Endothelial cell of umbilical vein (primary cell): ENCODE measurements at regions not wholly inside any gene's neighbourhood (a gene's known extent, or its start where the extent isn't known, plus 50 kb on each side); places are given as distances from the start of the nearest gene placed in this dataset.

Source experiments
- CTCF ChIP-seq, 2 donors: IDR thresholded peaks; 1 replicate in 1 of 2; 2 replicates in 1 of 2; pipeline ENCODE4 v1.5.1; 2011; ENCODE audit warnings: low read length in 2 of 2, mild to moderate bottlenecking in 2 of 2, moderate library complexity in 2 of 2, control low read depth in 1 of 2, inconsistent platforms in 1 of 2, low read depth in 1 of 2; ENCODE audit not compliant: insufficient read depth in 1 of 2; ENCODE audit errors: extremely low read depth in 1 of 2
- EZH2 ChIP-seq: IDR thresholded peaks from 2 replicates; pipeline ENCODE4 v1.6.1; 2012; ENCODE audit warnings: borderline replicate concordance, low read depth, mild to moderate bottlenecking, moderate library complexity, low read length, inconsistent platforms; ENCODE audit not compliant: severe bottlenecking
- FOS ChIP-seq: IDR thresholded peaks from 2 replicates; pipeline ENCODE4 v1.6.1; 2011; ENCODE audit warnings: mild to moderate bottlenecking, low read length, moderate library complexity, borderline replicate concordance; ENCODE audit not compliant: insufficient read depth
- GATA2 ChIP-seq: IDR thresholded peaks from 2 replicates; pipeline ENCODE4 v1.7.0; 2011; ENCODE audit warnings: low read depth, mild to moderate bottlenecking, moderate library complexity, mixed read lengths, low read length; ENCODE audit not compliant: insufficient read length, insufficient read depth
- JUN ChIP-seq: IDR thresholded peaks from 2 replicates; pipeline ENCODE4 v1.6.1; 2011; ENCODE audit warnings: borderline replicate concordance, low read depth; ENCODE audit not compliant: insufficient read length, insufficient read depth
- MAX ChIP-seq: IDR thresholded peaks from 2 replicates; pipeline ENCODE4 v1.6.1; 2011; ENCODE audit not compliant: insufficient read depth, insufficient read length
- MYC ChIP-seq: IDR thresholded peaks from one replicate; pipeline ENCODE4 v1.6.1; 2011; ENCODE audit warnings: mild to moderate bottlenecking, low read depth, low read length
- POLR2A ChIP-seq: IDR thresholded peaks from 2 replicates; pipeline ENCODE4 v1.6.1; 2012; ENCODE audit warnings: low read depth, mild to moderate bottlenecking, control low read depth, low read length
- POLR2AphosphoS5 ChIP-seq: IDR thresholded peaks from 2 replicates; pipeline ENCODE4 v1.6.1; 2012; ENCODE audit warnings: low read depth, mild to moderate bottlenecking, control low read depth, low read length, moderate library complexity; ENCODE audit not compliant: insufficient read depth

GRCh38 chr15:46131876-46132275, 497.0 kb downstream of the SQOR start:
- TF ChIP-seq CTCF (IDR thresholded peaks at IDR 0.05; ENCODE audit: extremely low read depth in 1 of 2, insufficient read depth in 1 of 2, low read depth in 1 of 2, low read length in 2 of 2), result no peak
- TF ChIP-seq EZH2, result no peak
- no peak for TF ChIP-seq POLR2AphosphoS5
- TF ChIP-seq POLR2A, result no peak
- no peak for TF ChIP-seq MAX
- no peak for TF ChIP-seq GATA2
- TF ChIP-seq MYC, result no peak
- no peak for TF ChIP-seq JUN
- no peak for TF ChIP-seq FOS
